ENCODE measurements at regions not wholly inside any gene's neighbourhood (a gene's known extent, or its start where the extent isn't known, plus 50 kb on each side); places are given as distances from the start of the nearest gene placed in this dataset.
"Not testable (repeated sequence)": the region's sequence is repeated elsewhere in the genome, so short reads cannot be mapped to it uniquely, and the experiment has no call there.

GRCh38 chr2:35963357-35963756, 392.2 kb upstream of the CRIM1 start:
- DNase-seq (ENCODE audit: low read depth in 2 of 3, low spot score in 2 of 3) = no peak

GRCh38 chr2:35962585-35963146, 392.9 kb upstream of the CRIM1 start:
- no peak for DNase-seq (ENCODE audit: low read depth in 2 of 3, low spot score in 2 of 3)

GRCh38 chr2:35960596-35960995, 395.0 kb upstream of the CRIM1 start:
- DNase-seq (ENCODE audit: low read depth in 2 of 3, low spot score in 2 of 3) = no peak

- DNase-seq (ENCODE audit: low read depth in 2 of 3, low spot score in 2 of 3) = not testable (repeated sequence)
These were observed 398.5 kb upstream of the CRIM1 start for GRCh38 chr2:35957053-35957452.

- DNase-seq (ENCODE audit: low read depth in 2 of 3, low spot score in 2 of 3) = no peak
These were observed 409.1 kb upstream of the CRIM1 start for GRCh38 chr2:35946478-35946877.

- DNase-seq (ENCODE audit: low read depth in 2 of 3, low spot score in 2 of 3) = no peak
These were observed 416.7 kb upstream of the CRIM1 start for GRCh38 chr2:35938838-35939237.

- DNase-seq (ENCODE audit: low read depth in 2 of 3, low spot score in 2 of 3) = no peak
These were observed 422.5 kb upstream of the CRIM1 start for GRCh38 chr2:35933031-35933430.

- no peak for DNase-seq (ENCODE audit: low read depth in 2 of 3, low spot score in 2 of 3)
These were observed 423.2 kb upstream of the CRIM1 start for GRCh38 chr2:35932276-35932963.

- DNase-seq (ENCODE audit: low read depth in 2 of 3, low spot score in 2 of 3) = no peak
These were observed 424.0 kb upstream of the CRIM1 start for GRCh38 chr2:35931626-35932025.

GRCh38 chr2:35931115-35931514, 424.5 kb upstream of the CRIM1 start:
- no peak for DNase-seq (ENCODE audit: low read depth in 2 of 3, low spot score in 2 of 3)

- no peak for DNase-seq (ENCODE audit: low read depth in 2 of 3, low spot score in 2 of 3)
These were observed 426.0 kb upstream of the CRIM1 start for GRCh38 chr2:35929551-35929950.

- DNase-seq (ENCODE audit: low read depth in 2 of 3, low spot score in 2 of 3) = no peak
These were observed 435.5 kb upstream of the CRIM1 start for GRCh38 chr2:35920061-35920460.

- DNase-seq (ENCODE audit: low read depth in 2 of 3, low spot score in 2 of 3) = no peak
These were observed 440.3 kb upstream of the CRIM1 start for GRCh38 chr2:35915261-35915660.

GRCh38 chr2:35891936-35892335, 463.6 kb upstream of the CRIM1 start:
- DNase-seq (ENCODE audit: low read depth in 2 of 3, low spot score in 2 of 3) = no peak

GRCh38 chr2:35891528-35891927, 464.1 kb upstream of the CRIM1 start:
- no peak for DNase-seq (ENCODE audit: low read depth in 2 of 3, low spot score in 2 of 3)

GRCh38 chr2:35887146-35887545, 468.4 kb upstream of the CRIM1 start:
- DNase-seq (ENCODE audit: low read depth in 2 of 3, low spot score in 2 of 3) = no peak

GRCh38 chr2:35873921-35874320, 481.7 kb upstream of the CRIM1 start:
- DNase-seq (ENCODE audit: low read depth in 2 of 3, low spot score in 2 of 3) = peak in 1 of 3 donors; percentile 4

- no peak for DNase-seq (ENCODE audit: low read depth in 2 of 3, low spot score in 2 of 3)
These were observed 483.9 kb upstream of the CRIM1 start for GRCh38 chr2:35871672-35872071.

- no peak for DNase-seq (ENCODE audit: low read depth in 2 of 3, low spot score in 2 of 3)
These were observed 484.9 kb upstream of the CRIM1 start for GRCh38 chr2:35870713-35871112.

- DNase-seq (ENCODE audit: low read depth in 2 of 3, low spot score in 2 of 3) = no peak
These were observed 491.4 kb upstream of the CRIM1 start for GRCh38 chr2:35864141-35864540.

GRCh38 chr2:35858216-35858615, 497.4 kb upstream of the CRIM1 start:
- DNase-seq (ENCODE audit: low read depth in 2 of 3, low spot score in 2 of 3) = no peak

GRCh38 chr2:35857498-35857897, 498.1 kb upstream of the CRIM1 start:
- DNase-seq (ENCODE audit: low read depth in 2 of 3, low spot score in 2 of 3) = no peak

- no peak for DNase-seq (ENCODE audit: low read depth in 2 of 3, low spot score in 2 of 3)
These were observed 524.2 kb upstream of the CRIM1 start for GRCh38 chr2:35831385-35831784.
